Lower lobe of right lung (tissue), 2 donors: ENCODE measurements at regions not wholly inside any gene's neighbourhood (a gene's known extent, or its start where the extent isn't known, plus 50 kb on each side); places are given as distances from the start of the nearest gene placed in this dataset.
"Not testable (repeated sequence)": the region's sequence is repeated elsewhere in the genome, so short reads cannot be mapped to it uniquely, and the experiment has no call there.

Experiments used
- ATAC-seq, 2 donors: fragments of 200-7000 bp; cut with Tn5 transposase; one replicate each; pipeline ENCODE4 v1.9.1; 2020 to 2022; ENCODE audit warnings: mild to moderate bottlenecking in 2 of 2, moderate library complexity in 2 of 2
- DNase-seq: peaks from one replicate; pipeline ENCODE4 v3.0.0-alpha.2; 2020
- H3K27ac ChIP-seq: fragments of 200-600 bp; one replicate; pipeline ENCODE4 v1.8.0; 2022
- H3K27me3 ChIP-seq: fragments of 200-600 bp; one replicate; pipeline ENCODE4 v1.8.0; 2022; ENCODE audit warnings: low read depth
- H3K36me3 ChIP-seq: fragments of 200-600 bp; one replicate; pipeline ENCODE4 v1.8.0; 2022; ENCODE audit warnings: mild to moderate bottlenecking
- H3K4me1 ChIP-seq: fragments of 200-600 bp; one replicate; pipeline ENCODE4 v1.8.0; 2022
- H3K4me3 ChIP-seq: fragments of 200-600 bp; one replicate; pipeline ENCODE4 v1.8.0; 2022; ENCODE audit warnings: mild to moderate bottlenecking
- H3K9me3 ChIP-seq: fragments of 200-600 bp; one replicate; pipeline ENCODE4 v1.8.0; 2022
- intact Hi-C: fragments of 100-400 bp; cut with DNase I; formaldehyde crosslinking; loops from one replicate; pipeline ENCODE4 v1.11.0; 2022
- TF ChIP-seq, protein P1 (sequence below): fragments of 200-600 bp; IDR thresholded peaks from one replicate; pipeline ENCODE4 v1.8.0; 2022; ENCODE audit warnings: antibody characterized with exemption, mild to moderate bottlenecking
- donor health status: DM: no; HTN: yes; CAD: no; lungs with severe emphysema.

GRCh38 chr15:22714358-22715132, 71.9 kb upstream of the NIPA1 start:
- H3K27ac ChIP-seq, DNase-seq, H3K9me3 ChIP-seq, intact Hi-C loops, H3K4me1 ChIP-seq, H3K36me3 ChIP-seq: not testable (repeated sequence)
- peaks cover 12% of the 10 kb centered on the region for H3K27me3 ChIP-seq
- peak overlapping the region; percentile 30 for H3K4me3 ChIP-seq
- peak; percentile 56 to 62 for ATAC-seq

GRCh38 chr15:22715133-22715845, 71.2 kb upstream of the NIPA1 start:
- peak overlapping the region; percentile 23 for H3K4me3 ChIP-seq
- H3K27ac ChIP-seq, H3K9me3 ChIP-seq, DNase-seq, intact Hi-C loops, H3K36me3 ChIP-seq, H3K4me1 ChIP-seq: not testable (repeated sequence)
- H3K27me3 ChIP-seq: peaks cover 12% of the 10 kb centered on the region
- ATAC-seq: peak; percentile 82 to 89

- H3K4me1 ChIP-seq, H3K27ac ChIP-seq, DNase-seq, H3K36me3 ChIP-seq, intact Hi-C loops, H3K9me3 ChIP-seq, H3K4me3 ChIP-seq: not testable (repeated sequence)
- ATAC-seq: peak in 1 of 2 donors; percentile 27
- peaks cover 12% of the 10 kb centered on the region for H3K27me3 ChIP-seq
- TF ChIP-seq, protein P1, sequence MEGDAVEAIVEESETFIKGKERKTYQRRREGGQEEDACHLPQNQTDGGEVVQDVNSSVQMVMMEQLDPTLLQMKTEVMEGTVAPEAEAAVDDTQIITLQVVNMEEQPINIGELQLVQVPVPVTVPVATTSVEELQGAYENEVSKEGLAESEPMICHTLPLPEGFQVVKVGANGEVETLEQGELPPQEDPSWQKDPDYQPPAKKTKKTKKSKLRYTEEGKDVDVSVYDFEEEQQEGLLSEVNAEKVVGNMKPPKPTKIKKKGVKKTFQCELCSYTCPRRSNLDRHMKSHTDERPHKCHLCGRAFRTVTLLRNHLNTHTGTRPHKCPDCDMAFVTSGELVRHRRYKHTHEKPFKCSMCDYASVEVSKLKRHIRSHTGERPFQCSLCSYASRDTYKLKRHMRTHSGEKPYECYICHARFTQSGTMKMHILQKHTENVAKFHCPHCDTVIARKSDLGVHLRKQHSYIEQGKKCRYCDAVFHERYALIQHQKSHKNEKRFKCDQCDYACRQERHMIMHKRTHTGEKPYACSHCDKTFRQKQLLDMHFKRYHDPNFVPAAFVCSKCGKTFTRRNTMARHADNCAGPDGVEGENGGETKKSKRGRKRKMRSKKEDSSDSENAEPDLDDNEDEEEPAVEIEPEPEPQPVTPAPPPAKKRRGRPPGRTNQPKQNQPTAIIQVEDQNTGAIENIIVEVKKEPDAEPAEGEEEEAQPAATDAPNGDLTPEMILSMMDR: peak; percentile 26
Measured at GRCh38 chr15:22719980-22720379, 66.5 kb upstream of the NIPA1 start.

GRCh38 chr15:22726104-22726503, 60.3 kb upstream of the NIPA1 start:
- H3K27me3 ChIP-seq, intact Hi-C loops, H3K4me1 ChIP-seq, DNase-seq, H3K27ac ChIP-seq, H3K4me3 ChIP-seq, H3K36me3 ChIP-seq, H3K9me3 ChIP-seq: not testable (repeated sequence)
- peak in 1 of 2 donors; percentile 37 for ATAC-seq

DNA sequence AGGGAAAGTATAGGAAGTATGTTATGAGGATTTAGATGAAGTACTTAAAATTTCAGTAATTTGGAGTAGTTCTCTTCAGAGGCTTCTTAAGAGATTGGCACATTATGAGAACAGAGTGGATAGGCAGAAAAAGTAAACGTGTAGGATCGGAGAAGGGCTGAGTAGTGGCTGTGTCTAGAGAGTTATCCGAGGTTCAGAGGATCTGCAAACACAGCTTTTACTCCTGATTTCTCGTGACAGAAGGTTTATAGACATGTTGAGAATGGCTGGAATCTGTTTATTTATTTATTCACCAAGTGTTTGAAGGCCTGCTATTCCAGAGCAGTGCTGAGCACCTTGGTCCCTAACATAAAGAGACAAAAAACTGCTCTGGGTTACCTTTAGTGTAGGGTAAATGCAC, 51.4 kb upstream of the NIPA1 start:
- H3K9me3 ChIP-seq, H3K36me3 ChIP-seq, H3K4me3 ChIP-seq, DNase-seq, intact Hi-C loops, H3K27me3 ChIP-seq, ATAC-seq, H3K27ac ChIP-seq, H3K4me1 ChIP-seq: not testable (repeated sequence)

DNA sequence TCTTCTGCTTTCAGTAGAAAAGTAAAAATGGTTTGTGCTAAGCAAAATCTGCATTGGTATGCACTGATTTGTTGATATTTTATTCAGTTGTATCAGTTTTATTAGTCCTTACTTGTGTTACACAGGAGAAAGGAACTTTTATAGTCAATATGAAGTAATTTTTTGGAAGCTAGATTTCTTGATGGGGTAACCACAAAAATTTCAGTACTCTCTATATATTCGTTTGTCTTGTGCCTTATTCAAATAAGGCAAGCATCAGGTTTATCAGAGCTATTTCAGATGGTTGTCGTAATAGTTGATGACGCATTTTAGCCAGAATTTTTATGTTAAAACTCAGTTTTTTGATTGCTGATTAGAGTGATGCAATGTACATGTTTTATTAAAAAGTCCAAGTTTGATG, 50.7 kb upstream of the NIPA1 start:
- no peaks in the 10 kb centered on the region for H3K9me3 ChIP-seq
- no peak overlapping the region for H3K27ac ChIP-seq
- intact Hi-C loops: no loop called here
- no peaks in the 10 kb centered on the region for H3K27me3 ChIP-seq
- ATAC-seq (no peak), DNase-seq (no peak)
- TF ChIP-seq, protein P1: no peak
- H3K36me3 ChIP-seq: no peaks in the 10 kb centered on the region
- H3K4me3 ChIP-seq: no peak overlapping the region
- no peaks in the 10 kb centered on the region for H3K4me1 ChIP-seq

GRCh38 chr15:22736200-22736599, 50.2 kb upstream of the NIPA1 start:
- intact Hi-C loops, ATAC-seq, H3K27me3 ChIP-seq, H3K27ac ChIP-seq, H3K4me1 ChIP-seq, DNase-seq, H3K36me3 ChIP-seq, H3K4me3 ChIP-seq, H3K9me3 ChIP-seq: not testable (repeated sequence)
